GM18873 (cell line): ENCODE measurements at regions not wholly inside any gene's neighbourhood (a gene's known extent, or its start where the extent isn't known, plus 50 kb on each side); places are given as distances from the start of the nearest gene placed in this dataset.
"Not testable (repeated sequence)": the region's sequence is repeated elsewhere in the genome, so short reads cannot be mapped to it uniquely, and the experiment has no call there.

Experiments
- ATAC-seq: cut with Tn5 transposase; IDR thresholded peaks from one replicate; pipeline ENCODE4 v1.9.1; 2021; ENCODE audit warnings: mild to moderate bottlenecking, moderate library complexity, moderate number of reproducible peaks; ENCODE audit not compliant: unreplicated experiment, low FRiP score

GRCh38 chr14:58972233-58973017 lies 216.0 kb upstream of the DAAM1 start:
- no peak for ATAC-seq

GRCh38 chr14:58977366-58977765 lies 211.1 kb upstream of the DAAM1 start:
- no peak for ATAC-seq

- no peak for ATAC-seq
These were observed 210.1 kb upstream of the DAAM1 start for GRCh38 chr14:58978343-58978742.

- ATAC-seq = no peak
These were observed 209.1 kb upstream of the DAAM1 start for GRCh38 chr14:58979325-58979724.

- ATAC-seq = no peak
These were observed 206.6 kb upstream of the DAAM1 start for GRCh38 chr14:58981840-58982239.

- no peak for ATAC-seq
These were observed 202.7 kb upstream of the DAAM1 start for GRCh38 chr14:58985786-58986185.

GRCh38 chr14:58987591-58987990 lies 200.9 kb upstream of the DAAM1 start:
- no peak for ATAC-seq

- no peak for ATAC-seq
These were observed 195.5 kb upstream of the DAAM1 start for GRCh38 chr14:58992935-58993334.

GRCh38 chr14:58994130-58994529 lies 194.3 kb upstream of the DAAM1 start:
- no peak for ATAC-seq

GRCh38 chr14:59004012-59004411 lies 184.5 kb upstream of the DAAM1 start:
- ATAC-seq = no peak

GRCh38 chr14:59006179-59006578 lies 182.3 kb upstream of the DAAM1 start:
- not testable (repeated sequence) for ATAC-seq

- no peak for ATAC-seq
These were observed 178.5 kb upstream of the DAAM1 start for GRCh38 chr14:59009967-59010366.

GRCh38 chr14:59013672-59014298 lies 174.7 kb upstream of the DAAM1 start:
- no peak for ATAC-seq

GRCh38 chr14:59015482-59015881 lies 173.0 kb upstream of the DAAM1 start:
- ATAC-seq = no peak

GRCh38 chr14:59017285-59017965 lies 171.0 kb upstream of the DAAM1 start:
- ATAC-seq = no peak

- ATAC-seq = no peak
These were observed 170.0 kb upstream of the DAAM1 start for GRCh38 chr14:59018460-59018859.

- no peak for ATAC-seq
These were observed 169.5 kb upstream of the DAAM1 start for GRCh38 chr14:59018978-59019377.

GRCh38 chr14:59020382-59020781 lies 168.1 kb upstream of the DAAM1 start:
- no peak for ATAC-seq

GRCh38 chr14:59022144-59022543 lies 166.3 kb upstream of the DAAM1 start:
- no peak for ATAC-seq

GRCh38 chr14:59026081-59026480 lies 162.4 kb upstream of the DAAM1 start:
- no peak for ATAC-seq

GRCh38 chr14:59026640-59027039 lies 161.8 kb upstream of the DAAM1 start:
- not testable (repeated sequence) for ATAC-seq
